Right lobe of liver (tissue), 4 donors: ENCODE measurements at regions not wholly inside any gene's neighbourhood (a gene's known extent, or its start where the extent isn't known, plus 50 kb on each side); places are given as distances from the start of the nearest gene placed in this dataset.

Experiments used
- POLR2A ChIP-seq: fragments of 450-650 bp; IDR thresholded peaks from one replicate; pipeline ENCODE4 v1.6.1; 2017; ENCODE audit warnings: antibody characterized with exemption, mild to moderate bottlenecking
- TF ChIP-seq, protein P1 (sequence below), 4 donors: fragments of 200-600 bp in 3 of 4; fragments of 450-650 bp in 1 of 4; IDR thresholded peaks; one replicate each; pipeline versions ENCODE4 v1.5.1 to v1.8.0; 2016 to 2022; ENCODE audit warnings: antibody characterized with exemption in 4 of 4, mild to moderate bottlenecking in 2 of 4
- donor health status: DM: no; HTN: no; CAD: no.
- donor health status: DM: no; HTN: no; CAD: no.
- donor health status: DM: no; HTN: yes; CAD: no.

DNA sequence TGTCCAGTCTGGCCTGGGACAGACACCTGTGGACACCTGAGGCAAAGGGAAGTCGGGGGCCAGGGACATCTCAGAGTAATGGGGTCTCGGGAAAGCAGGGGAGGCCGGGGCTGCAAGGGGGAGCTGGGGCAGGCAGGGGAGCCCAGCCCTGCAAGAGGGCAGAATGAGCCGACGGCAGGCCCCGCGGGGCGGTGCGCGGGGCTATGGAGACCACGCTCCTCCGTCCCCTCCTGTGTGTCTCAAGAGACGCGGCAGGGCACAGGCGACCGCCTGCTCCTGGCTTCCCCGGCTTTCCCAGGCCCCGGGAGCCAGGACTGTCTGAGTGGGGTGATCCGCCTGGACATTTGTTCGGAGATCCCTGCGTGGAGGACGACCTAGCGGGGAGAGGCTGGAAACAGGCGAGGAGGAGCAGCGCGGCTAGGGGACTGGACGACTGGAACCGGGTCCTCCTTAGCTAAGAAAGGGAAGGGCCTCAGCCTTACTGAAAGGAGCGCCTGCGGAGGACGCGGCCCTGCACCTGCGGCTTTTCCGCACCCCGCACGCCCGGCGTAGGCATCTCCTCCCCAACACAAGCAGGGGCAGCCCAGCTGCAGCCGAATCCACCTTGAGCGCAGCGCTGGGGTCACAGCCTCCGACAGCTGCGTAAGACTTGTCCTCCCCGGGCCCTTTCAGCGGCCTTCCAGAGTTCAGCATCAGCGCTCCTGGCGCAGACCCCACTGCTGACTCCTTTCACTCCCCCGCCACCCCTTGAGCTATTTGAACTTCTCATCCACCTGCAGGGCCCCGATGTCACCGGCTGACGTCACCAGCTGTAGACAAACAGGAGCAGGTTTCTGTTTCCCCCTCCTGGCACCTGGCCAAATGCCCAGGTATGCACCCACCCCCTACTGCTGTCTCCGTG, 176.4 kb downstream of the ZNF248 start:
- TF ChIP-seq POLR2A = no peak
- TF ChIP-seq, protein P1, sequence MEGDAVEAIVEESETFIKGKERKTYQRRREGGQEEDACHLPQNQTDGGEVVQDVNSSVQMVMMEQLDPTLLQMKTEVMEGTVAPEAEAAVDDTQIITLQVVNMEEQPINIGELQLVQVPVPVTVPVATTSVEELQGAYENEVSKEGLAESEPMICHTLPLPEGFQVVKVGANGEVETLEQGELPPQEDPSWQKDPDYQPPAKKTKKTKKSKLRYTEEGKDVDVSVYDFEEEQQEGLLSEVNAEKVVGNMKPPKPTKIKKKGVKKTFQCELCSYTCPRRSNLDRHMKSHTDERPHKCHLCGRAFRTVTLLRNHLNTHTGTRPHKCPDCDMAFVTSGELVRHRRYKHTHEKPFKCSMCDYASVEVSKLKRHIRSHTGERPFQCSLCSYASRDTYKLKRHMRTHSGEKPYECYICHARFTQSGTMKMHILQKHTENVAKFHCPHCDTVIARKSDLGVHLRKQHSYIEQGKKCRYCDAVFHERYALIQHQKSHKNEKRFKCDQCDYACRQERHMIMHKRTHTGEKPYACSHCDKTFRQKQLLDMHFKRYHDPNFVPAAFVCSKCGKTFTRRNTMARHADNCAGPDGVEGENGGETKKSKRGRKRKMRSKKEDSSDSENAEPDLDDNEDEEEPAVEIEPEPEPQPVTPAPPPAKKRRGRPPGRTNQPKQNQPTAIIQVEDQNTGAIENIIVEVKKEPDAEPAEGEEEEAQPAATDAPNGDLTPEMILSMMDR (IDR thresholded peaks at IDR 0.05) = no peak
